Prostate gland (tissue), 2 donors: ENCODE measurements at regions not wholly inside any gene's neighbourhood (a gene's known extent, or its start where the extent isn't known, plus 50 kb on each side); places are given as distances from the start of the nearest gene placed in this dataset.
"Not testable (repeated sequence)": the region's sequence is repeated elsewhere in the genome, so short reads cannot be mapped to it uniquely, and the experiment has no call there.

Experiments
- DNase-seq: peaks from one replicate; pipeline ENCODE4 v3.0.0-alpha.2; 2019; ENCODE audit warnings: low spot score
- H3K27ac ChIP-seq, 2 donors: fragments of 200-600 bp; sonication (generic); 2 replicates each; pipeline ENCODE4 v1.5.1; 2017 to 2019
- H3K27me3 ChIP-seq: fragments of 200-600 bp; sonication (generic); replicated peaks from 2 replicates; pipeline ENCODE4 v1.5.1; 2019; ENCODE audit not compliant: insufficient read depth
- H3K36me3 ChIP-seq, 2 donors: fragments of 200-600 bp; sonication (generic); 1 replicate in 1 of 2; 2 replicates in 1 of 2; pipeline versions ENCODE4 v1.5.1 to v1.8.1; 2017 to 2019
- H3K4me1 ChIP-seq: fragments of 200-600 bp; sonication (generic); replicated peaks from 2 replicates; pipeline ENCODE4 v1.5.1; 2019
- H3K4me3 ChIP-seq, 2 donors: fragments of 200-600 bp; sonication (generic); 2 replicates each; pipeline ENCODE4 v1.5.1; 2017 to 2019
- H3K9me3 ChIP-seq: fragments of 200-600 bp; sonication (generic); 2 replicates; pipeline ENCODE4 v1.5.1; 2017
- CTCF ChIP-seq, 4 experiments: fragments of 200-600 bp in 2 of 4; fragments of 450-650 bp in 2 of 4; sonication (generic) in 2 of 4; IDR thresholded peaks; 1 replicate in 3 of 4; 2 replicates in 1 of 4; pipeline ENCODE4 v1.5.1; 2016 to 2019; ENCODE audit warnings: antibody characterized with exemption in 4 of 4, mild to moderate bottlenecking in 2 of 4, moderate library complexity in 2 of 4
- POLR2A ChIP-seq: fragments of 450-650 bp; IDR thresholded peaks from one replicate; pipeline ENCODE4 v1.6.1; 2016; ENCODE audit warnings: antibody characterized with exemption, mild to moderate bottlenecking
- POLR2AphosphoS5 ChIP-seq: sonication (generic); formaldehyde crosslinking; IDR thresholded peaks from one replicate; pipeline ENCODE4 v1.6.1; 2017; ENCODE audit warnings: antibody characterized with exemption
- WGBS: methylation state at CpG from one replicate; pipeline ENCODE4 v1.1.5; 2018; 5-methylcytosine and 5-hydroxymethylcytosine counted together
- intact Hi-C: fragments of 100-400 bp; cut with DNase I; formaldehyde crosslinking; loops from one replicate; pipeline ENCODE4 v1.14.2; 2022

DNA sequence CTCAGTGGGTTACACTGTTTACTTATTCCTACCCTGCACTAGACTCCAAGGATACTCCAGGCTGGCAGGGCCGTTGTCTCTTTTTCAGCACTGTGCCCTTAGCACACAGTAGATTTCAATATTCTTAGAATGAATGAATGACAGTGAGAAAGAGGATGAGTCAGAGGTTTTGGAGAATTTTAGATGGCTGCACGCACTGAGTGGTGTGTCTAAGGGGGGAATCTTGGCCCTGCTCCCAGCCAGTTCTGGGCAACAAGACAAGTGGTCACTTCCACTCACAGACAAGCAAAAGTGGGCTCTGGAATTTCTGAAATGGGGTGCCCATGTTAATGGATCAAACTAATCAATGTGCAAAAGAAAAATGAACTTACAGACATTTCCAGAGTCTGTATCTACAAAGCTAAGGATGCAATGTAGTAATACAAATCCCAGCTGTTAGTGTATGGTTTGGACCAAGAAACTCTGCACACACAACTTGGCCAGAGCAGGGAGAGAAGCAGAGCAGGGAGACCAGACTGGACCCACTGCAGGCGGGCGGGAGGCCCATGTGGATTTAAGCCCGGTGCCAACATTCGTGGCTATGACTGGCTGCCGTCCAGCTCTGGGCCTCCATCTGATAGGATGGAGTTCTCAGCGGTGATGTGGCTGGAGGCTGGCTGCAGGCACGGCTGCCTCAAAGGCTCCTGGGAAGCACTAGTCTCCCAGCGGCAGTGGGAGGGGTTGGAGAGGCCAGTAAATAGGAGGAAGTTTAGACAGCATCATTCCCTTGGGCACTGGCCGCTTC lies 95.6 kb upstream of the CDYL2 start:
- H3K4me1 ChIP-seq, result peaks cover 9% of the 10 kb centered on the region
- intact Hi-C loops, result no loop called here
- peak overlapping the region; percentile 55 to 78 for H3K27ac ChIP-seq
- WGBS, result 10% methylated on average over 11 of the region's 11 CpGs
- H3K36me3 ChIP-seq, result no peaks in the 10 kb centered on the region
- TF ChIP-seq POLR2A, result no peak
- TF ChIP-seq CTCF (IDR thresholded peaks at IDR 0.05), result peak in 1 of 4 experiments; percentile 13
- peak; percentile 94 for TF ChIP-seq POLR2AphosphoS5
- DNase-seq, result peak; percentile 92
- no peaks in the 10 kb centered on the region for H3K9me3 ChIP-seq
- no peaks in the 10 kb centered on the region for H3K27me3 ChIP-seq
- no peak overlapping the region for H3K4me3 ChIP-seq

DNA sequence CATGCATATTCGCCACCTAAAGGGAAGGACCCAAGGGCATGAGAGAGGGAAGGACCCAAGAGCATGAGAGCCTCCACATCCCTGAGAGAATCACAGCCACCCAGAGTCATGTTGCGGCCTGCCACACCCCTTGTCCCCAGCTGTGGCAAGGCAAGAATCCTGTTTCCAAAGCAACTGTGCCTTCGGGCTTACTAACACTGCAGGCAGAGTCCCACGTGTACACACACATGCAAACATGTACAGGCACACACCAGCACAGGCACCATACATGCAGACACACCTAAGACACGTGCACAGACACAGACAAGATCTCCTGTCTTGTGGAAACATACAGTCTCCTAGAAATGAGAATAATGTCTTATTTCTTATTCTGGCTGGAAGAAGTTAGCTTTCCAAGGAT lies 92.4 kb upstream of the CDYL2 start:
- TF ChIP-seq CTCF (IDR thresholded peaks at IDR 0.05) (no peak), POLR2AphosphoS5 (no peak), POLR2A (no peak)
- no peak for DNase-seq
- H3K4me1 ChIP-seq, result peaks cover 9% of the 10 kb centered on the region
- no peaks in the 10 kb centered on the region for H3K27me3 ChIP-seq
- no peak overlapping the region for H3K4me3 ChIP-seq
- intact Hi-C loops, result no loop called here
- 53% methylated on average over 5 of the region's 5 CpGs for WGBS
- H3K9me3 ChIP-seq, result no peaks in the 10 kb centered on the region
- no peaks in the 10 kb centered on the region for H3K36me3 ChIP-seq
- no peak overlapping the region for H3K27ac ChIP-seq

DNA sequence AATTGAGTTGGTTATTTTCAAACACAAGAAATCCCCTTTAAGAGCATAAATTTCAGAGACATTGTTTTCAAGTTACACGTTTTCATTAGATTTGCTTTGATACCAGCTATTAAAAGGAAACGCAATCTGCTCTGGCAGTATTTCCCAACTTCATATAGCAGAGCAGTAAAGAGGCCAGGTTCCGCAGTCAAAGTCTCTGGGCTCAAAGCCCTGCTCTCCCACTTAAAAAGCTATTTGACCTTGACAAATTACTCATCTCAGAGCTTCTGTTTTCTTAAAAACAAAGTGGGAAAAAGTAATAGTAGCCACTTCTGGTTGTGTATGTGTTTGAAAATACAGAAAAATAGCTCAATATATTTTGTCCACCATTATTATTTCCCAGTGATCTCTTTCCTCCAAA lies 89.7 kb upstream of the CDYL2 start:
- Histone ChIP-seq H3K27me3 (no peaks in the 10 kb centered on the region), H3K4me3 (no peak overlapping the region), H3K36me3 (no peaks in the 10 kb centered on the region), H3K27ac (no peak overlapping the region), H3K9me3 (no peaks in the 10 kb centered on the region), H3K4me1 (no peaks in the 10 kb centered on the region)
- TF ChIP-seq POLR2AphosphoS5 (no peak), CTCF (IDR thresholded peaks at IDR 0.05) (no peak), POLR2A (no peak)
- intact Hi-C loops, result no loop called here
- DNase-seq, result no peak
- WGBS, result 40% methylated on average over 3 of the region's 3 CpGs

GRCh38 chr16:80893686-80894085 lies 89.3 kb upstream of the CDYL2 start:
- no peak for DNase-seq
- Histone ChIP-seq H3K4me3 (no peak overlapping the region), H3K36me3 (no peaks in the 10 kb centered on the region), H3K4me1 (no peaks in the 10 kb centered on the region), H3K9me3 (no peaks in the 10 kb centered on the region), H3K27me3 (no peaks in the 10 kb centered on the region), H3K27ac (no peak overlapping the region)
- 82% methylated on average over 6 of the region's 6 CpGs for WGBS
- no peak for TF ChIP-seq POLR2A
- TF ChIP-seq CTCF (IDR thresholded peaks at IDR 0.05), result no peak
- TF ChIP-seq POLR2AphosphoS5, result no peak
- intact Hi-C loops, result no loop called here

GRCh38 chr16:80892395-80892794 lies 88.0 kb upstream of the CDYL2 start:
- H3K4me1 ChIP-seq, H3K27me3 ChIP-seq, DNase-seq, intact Hi-C loops, H3K4me3 ChIP-seq, H3K9me3 ChIP-seq, H3K27ac ChIP-seq, H3K36me3 ChIP-seq: not testable (repeated sequence)
- 94% methylated on average over 10 of the region's 10 CpGs for WGBS
